Left ventricle myocardium inferior (tissue), 1 donor: ENCODE measurements at regions not wholly inside any gene's neighbourhood (a gene's known extent, or its start where the extent isn't known, plus 50 kb on each side); places are given as distances from the start of the nearest gene placed in this dataset.

Experiments used
- DNase-seq: peaks from one replicate; pipeline ENCODE4 v3.0.0-alpha.2; 2020
- H3K27ac ChIP-seq: fragments of 200-600 bp; replicated peaks from 2 replicates; pipeline ENCODE4 v1.8.0; 2021
- H3K27me3 ChIP-seq: fragments of 200-600 bp; 2 replicates; pipeline ENCODE4 v1.8.0; 2021; ENCODE audit warnings: low read depth
- H3K36me3 ChIP-seq: fragments of 200-600 bp; 2 replicates; pipeline ENCODE4 v1.8.0; 2021
- H3K4me1 ChIP-seq: fragments of 200-600 bp; 2 replicates; pipeline ENCODE4 v1.8.0; 2021
- H3K4me3 ChIP-seq: fragments of 200-600 bp; 2 replicates; pipeline ENCODE4 v1.8.0; 2021; ENCODE audit warnings: mild to moderate bottlenecking, moderate library complexity
- H3K9me3 ChIP-seq: fragments of 200-600 bp; replicated peaks from 2 replicates; pipeline ENCODE4 v1.8.0; 2021
- CTCF ChIP-seq: fragments of 200-600 bp; IDR thresholded peaks from 2 replicates; pipeline ENCODE4 v1.8.0; 2021; ENCODE audit warnings: antibody characterized with exemption, mild to moderate bottlenecking, borderline replicate concordance
- intact Hi-C: fragments of 100-400 bp; cut with micrococcal nuclease; formaldehyde crosslinking; loops from one replicate; pipeline ENCODE4 v1.11.0; 2022
- donor health status: DM: no; HTN: yes; CAD: no; lungs with severe emphysema.

- H3K27me3 ChIP-seq, result peaks cover 61% of the 10 kb centered on the region
- H3K27ac ChIP-seq, result no peak overlapping the region
- no peaks in the 10 kb centered on the region for H3K36me3 ChIP-seq
- intact Hi-C loops, result no loop called here
- no peak for DNase-seq
- no peak for TF ChIP-seq CTCF
- H3K9me3 ChIP-seq, result peaks cover 19% of the 10 kb centered on the region
- H3K4me1 ChIP-seq, result no peaks in the 10 kb centered on the region
- H3K4me3 ChIP-seq, result no peak overlapping the region
Measured at GRCh38 chr10:130607366-130607765, 471.2 kb downstream of the GLRX3 start.

- TF ChIP-seq CTCF, result no peak
- Histone ChIP-seq H3K4me1 (no peaks in the 10 kb centered on the region), H3K9me3 (peaks cover 26% of the 10 kb centered on the region), H3K4me3 (no peak overlapping the region), H3K36me3 (no peaks in the 10 kb centered on the region), H3K27ac (no peak overlapping the region), H3K27me3 (peaks cover 30% of the 10 kb centered on the region)
- DNase-seq, result no peak
- intact Hi-C loops, result no loop called here
Measured at GRCh38 chr10:130611239-130611638, 475.0 kb downstream of the GLRX3 start.

GRCh38 chr10:130615457-130615856 lies 479.3 kb downstream of the GLRX3 start:
- H3K36me3 ChIP-seq, result no peaks in the 10 kb centered on the region
- no peaks in the 10 kb centered on the region for H3K4me1 ChIP-seq
- no peak for DNase-seq
- peaks cover 28% of the 10 kb centered on the region for H3K27me3 ChIP-seq
- TF ChIP-seq CTCF, result no peak
- H3K4me3 ChIP-seq, result no peak overlapping the region
- no peak overlapping the region for H3K27ac ChIP-seq
- H3K9me3 ChIP-seq, result peaks cover 26% of the 10 kb centered on the region
- intact Hi-C loops, result no loop called here

- H3K27ac ChIP-seq, result no peak overlapping the region
- no peaks in the 10 kb centered on the region for H3K36me3 ChIP-seq
- peaks cover 54% of the 10 kb centered on the region for H3K27me3 ChIP-seq
- peaks cover 8% of the 10 kb centered on the region for H3K9me3 ChIP-seq
- no peak for TF ChIP-seq CTCF
- DNase-seq, result no peak
- no peaks in the 10 kb centered on the region for H3K4me1 ChIP-seq
- intact Hi-C loops, result no loop called here
- no peak overlapping the region for H3K4me3 ChIP-seq
Measured at GRCh38 chr10:130617985-130618384, 481.8 kb downstream of the GLRX3 start.

DNA sequence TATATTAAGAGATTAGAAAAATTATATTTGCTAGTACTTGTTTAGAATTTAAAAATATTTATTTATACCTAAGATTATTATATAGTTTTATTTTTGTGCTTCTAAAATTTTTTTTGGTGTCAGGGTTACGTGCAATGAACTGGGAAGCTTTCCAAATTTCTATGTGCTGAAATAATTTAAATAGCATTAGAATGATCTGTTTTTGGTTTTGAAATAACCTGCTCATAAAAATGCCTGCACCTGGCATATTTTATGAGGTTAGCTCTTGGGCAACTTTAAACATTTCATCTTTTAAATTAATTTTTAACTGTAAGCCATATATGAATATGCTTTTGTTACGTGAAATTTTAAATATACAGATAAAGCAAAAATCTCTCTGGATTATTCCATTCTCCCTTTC lies 482.5 kb downstream of the GLRX3 start:
- TF ChIP-seq CTCF, result no peak
- H3K4me1 ChIP-seq, result no peaks in the 10 kb centered on the region
- DNase-seq, result no peak
- no peaks in the 10 kb centered on the region for H3K36me3 ChIP-seq
- H3K4me3 ChIP-seq, result no peak overlapping the region
- peaks cover 60% of the 10 kb centered on the region for H3K27me3 ChIP-seq
- no peak overlapping the region for H3K27ac ChIP-seq
- H3K9me3 ChIP-seq, result peaks cover 2% of the 10 kb centered on the region
- intact Hi-C loops, result no loop called here

- no peak overlapping the region for H3K4me3 ChIP-seq
- DNase-seq, result no peak
- no peaks in the 10 kb centered on the region for H3K36me3 ChIP-seq
- intact Hi-C loops, result no loop called here
- H3K9me3 ChIP-seq, result no peaks in the 10 kb centered on the region
- H3K4me1 ChIP-seq, result no peaks in the 10 kb centered on the region
- no peak overlapping the region for H3K27ac ChIP-seq
- peaks cover 86% of the 10 kb centered on the region for H3K27me3 ChIP-seq
- no peak for TF ChIP-seq CTCF
Measured at GRCh38 chr10:130621231-130621775, 485.1 kb downstream of the GLRX3 start.
